ENCODE measurements at regions not wholly inside any gene's neighbourhood (a gene's known extent, or its start where the extent isn't known, plus 50 kb on each side); places are given as distances from the start of the nearest gene placed in this dataset.

GRCh38 chr18:2340335-2340734 is 231.0 kb downstream of the METTL4 start:
- no peak overlapping the region for H3K27ac ChIP-seq (ENCODE audit: low read depth in 2 of 2, low read length in 2 of 2)
- no peak overlapping the region for H3K4me3 ChIP-seq (ENCODE audit: low read length in 3 of 3)
- TF ChIP-seq CTCF (IDR thresholded peaks at IDR 0.05; ENCODE audit: borderline replicate concordance, extremely low read depth, insufficient read depth) = no peak
- DNase-seq (peak in 1 of 5 donors; percentile 13), FAIRE-seq (no peak)
- no peaks in the 10 kb centered on the region for H3K36me3 ChIP-seq (ENCODE audit: control insufficient read depth in 2 of 3, insufficient read depth in 3 of 3, low read length in 3 of 3)
- H3K27me3 ChIP-seq (ENCODE audit: control insufficient read depth, insufficient read depth, low read length) = no peaks in the 10 kb centered on the region
- H3K9me3 ChIP-seq (ENCODE audit: control insufficient read depth in 2 of 3, insufficient read depth in 1 of 3, low read length in 3 of 3) = no peaks in the 10 kb centered on the region
- no peak overlapping the region for H3K9ac ChIP-seq (ENCODE audit: low read length in 3 of 3)
- intact Hi-C loops (cut with DNase I) = no loop called here
- peaks cover 0 to 3% (median 0%) of the 10 kb centered on the region in 3 donors for H3K4me1 ChIP-seq (ENCODE audit: control insufficient read depth in 2 of 3, insufficient read depth in 2 of 3, low read depth in 1 of 3, low read length in 3 of 3)

GRCh38 chr18:2348003-2348402 is 223.3 kb downstream of the METTL4 start:
- TF ChIP-seq CTCF (IDR thresholded peaks at IDR 0.05; ENCODE audit: borderline replicate concordance, extremely low read depth, insufficient read depth) = no peak
- DNase-seq = no peak
- intact Hi-C loops (cut with DNase I) = no loop called here
- no peak for FAIRE-seq
- no peaks in the 10 kb centered on the region for H3K36me3 ChIP-seq (ENCODE audit: control insufficient read depth in 2 of 3, insufficient read depth in 3 of 3, low read length in 3 of 3)
- no peak overlapping the region for H3K9ac ChIP-seq (ENCODE audit: low read length in 3 of 3)
- H3K4me1 ChIP-seq (ENCODE audit: control insufficient read depth in 2 of 3, insufficient read depth in 2 of 3, low read depth in 1 of 3, low read length in 3 of 3) = no peaks in the 10 kb centered on the region
- no peaks in the 10 kb centered on the region for H3K9me3 ChIP-seq (ENCODE audit: control insufficient read depth in 2 of 3, insufficient read depth in 1 of 3, low read length in 3 of 3)
- H3K4me3 ChIP-seq (ENCODE audit: low read length in 3 of 3) = no peak overlapping the region
- no peaks in the 10 kb centered on the region for H3K27me3 ChIP-seq (ENCODE audit: control insufficient read depth, insufficient read depth, low read length)
- H3K27ac ChIP-seq (ENCODE audit: low read depth in 2 of 2, low read length in 2 of 2) = no peak overlapping the region

GRCh38 chr18:2351126-2351850 is 220.0 kb downstream of the METTL4 start:
- no peak for TF ChIP-seq CTCF (IDR thresholded peaks at IDR 0.05; ENCODE audit: borderline replicate concordance, extremely low read depth, insufficient read depth)
- no peak overlapping the region for H3K4me3 ChIP-seq (ENCODE audit: low read length in 3 of 3)
- no peak overlapping the region for H3K27ac ChIP-seq (ENCODE audit: low read depth in 2 of 2, low read length in 2 of 2)
- H3K27me3 ChIP-seq (ENCODE audit: control insufficient read depth, insufficient read depth, low read length) = no peaks in the 10 kb centered on the region
- DNase-seq (no peak), FAIRE-seq (no peak)
- H3K36me3 ChIP-seq (ENCODE audit: control insufficient read depth in 2 of 3, insufficient read depth in 3 of 3, low read length in 3 of 3) = no peaks in the 10 kb centered on the region
- H3K9me3 ChIP-seq (ENCODE audit: control insufficient read depth in 2 of 3, insufficient read depth in 1 of 3, low read length in 3 of 3) = no peaks in the 10 kb centered on the region
- no peak overlapping the region for H3K9ac ChIP-seq (ENCODE audit: low read length in 3 of 3)
- intact Hi-C loops (cut with DNase I) = no loop called here
- no peaks in the 10 kb centered on the region for H3K4me1 ChIP-seq (ENCODE audit: control insufficient read depth in 2 of 3, insufficient read depth in 2 of 3, low read depth in 1 of 3, low read length in 3 of 3)

GRCh38 chr18:2354292-2354691 is 217.0 kb downstream of the METTL4 start:
- Histone ChIP-seq H3K9ac (ENCODE audit: low read length in 3 of 3) (no peak overlapping the region), H3K9me3 (ENCODE audit: control insufficient read depth in 2 of 3, insufficient read depth in 1 of 3, low read length in 3 of 3) (no peaks in the 10 kb centered on the region), H3K4me3 (ENCODE audit: low read length in 3 of 3) (no peak overlapping the region), H3K27me3 (ENCODE audit: control insufficient read depth, insufficient read depth, low read length) (no peaks in the 10 kb centered on the region), H3K4me1 (ENCODE audit: control insufficient read depth in 2 of 3, insufficient read depth in 2 of 3, low read depth in 1 of 3, low read length in 3 of 3) (no peaks in the 10 kb centered on the region), H3K36me3 (ENCODE audit: control insufficient read depth in 2 of 3, insufficient read depth in 3 of 3, low read length in 3 of 3) (no peaks in the 10 kb centered on the region), H3K27ac (ENCODE audit: low read depth in 2 of 2, low read length in 2 of 2) (no peak overlapping the region)
- TF ChIP-seq CTCF (IDR thresholded peaks at IDR 0.05; ENCODE audit: borderline replicate concordance, extremely low read depth, insufficient read depth) = no peak
- FAIRE-seq = no peak
- intact Hi-C loops (cut with DNase I) = no loop called here
- no peak for DNase-seq

Data from kidney (tissue), 13 donors.